ENCODE measurements at regions not wholly inside any gene's neighbourhood (a gene's known extent, or its start where the extent isn't known, plus 50 kb on each side); places are given as distances from the start of the nearest gene placed in this dataset.

DNA sequence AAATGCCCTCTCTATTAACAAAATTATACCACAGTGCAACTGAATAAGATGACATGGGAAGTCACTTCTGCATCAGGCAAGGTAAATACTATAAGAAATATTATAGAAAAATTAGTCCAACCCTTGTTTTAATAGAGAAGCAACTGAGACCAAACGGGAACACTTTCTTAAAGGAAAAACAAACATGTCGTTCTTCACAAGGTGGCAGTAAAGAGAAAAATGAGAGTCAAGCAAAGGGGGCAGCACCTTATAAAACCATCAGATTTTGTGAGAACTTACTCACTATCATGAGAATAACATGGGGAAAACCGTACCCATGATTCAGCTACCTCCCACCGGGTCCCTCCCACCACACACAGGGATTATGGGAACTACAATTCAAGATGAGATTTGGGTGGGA lies 481.7 kb upstream of the CRIM1 start:
- Histone ChIP-seq H3K27me3 (replicated peaks) (no peaks in the 10 kb centered on the region), H3K36me3 (replicated peaks) (no peaks in the 10 kb centered on the region), H3K4me3 (ENCODE audit: low read depth, low read length) (no peak overlapping the region), H3K27ac (no peak overlapping the region)
- peak; percentile 3 for TF ChIP-seq CTCF (IDR thresholded peaks at IDR 0.05; ENCODE audit: low read depth, low read length, missing control alignments)
- in situ Hi-C loops (cut with HindIII; ENCODE audit: low pct_ligation_motif_present, low sequenced_read_pairs) = no loop called here
- no peak for DNase-seq

DNA sequence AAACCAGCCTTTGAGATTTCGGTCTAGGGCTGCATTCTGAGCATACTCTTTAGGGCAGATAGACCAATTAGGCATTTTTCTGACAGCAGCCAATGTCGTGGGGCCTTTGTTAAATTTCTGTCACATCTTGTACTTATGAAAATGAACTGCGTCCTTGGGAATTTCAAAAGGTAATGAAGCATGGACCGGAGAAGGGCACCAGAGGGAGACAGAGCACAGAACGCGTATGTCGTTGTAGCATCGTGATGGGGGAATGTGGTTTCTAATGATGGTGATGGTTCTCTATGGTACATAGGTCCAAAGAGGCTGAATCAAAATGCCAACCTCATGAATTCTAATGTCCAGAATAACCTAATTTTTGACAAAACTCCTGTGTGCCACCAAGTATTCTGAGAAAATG lies 483.9 kb upstream of the CRIM1 start:
- no peak for TF ChIP-seq CTCF (IDR thresholded peaks at IDR 0.05; ENCODE audit: low read depth, low read length, missing control alignments)
- H3K36me3 ChIP-seq (replicated peaks) = no peaks in the 10 kb centered on the region
- DNase-seq = no peak
- H3K27me3 ChIP-seq (replicated peaks) = no peaks in the 10 kb centered on the region
- no peak overlapping the region for H3K27ac ChIP-seq
- no peak overlapping the region for H3K4me3 ChIP-seq (ENCODE audit: low read depth, low read length)
- in situ Hi-C loops (cut with HindIII; ENCODE audit: low pct_ligation_motif_present, low sequenced_read_pairs) = no loop called here

DNA sequence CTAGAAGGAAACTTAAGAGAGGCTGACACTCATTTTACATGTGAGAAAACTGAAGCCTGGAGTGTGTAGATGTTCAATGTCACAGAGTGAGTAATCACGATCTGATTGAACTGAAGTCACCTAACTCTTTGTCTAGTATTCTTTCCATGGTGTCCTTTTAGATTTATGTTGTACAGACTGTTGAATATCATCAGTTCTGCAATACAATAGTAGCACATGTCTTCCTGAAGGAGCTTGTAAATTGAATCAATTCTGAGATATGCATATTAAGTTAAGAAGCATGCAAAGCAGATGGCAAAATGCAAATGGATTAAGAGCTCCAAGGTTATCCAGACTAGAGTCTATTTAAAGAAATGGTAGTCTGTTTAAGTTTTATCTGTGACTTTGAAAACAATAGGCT lies 484.9 kb upstream of the CRIM1 start:
- H3K27ac ChIP-seq = no peak overlapping the region
- H3K36me3 ChIP-seq (replicated peaks) = no peaks in the 10 kb centered on the region

GRCh38 chr2:35864141-35864540 lies 491.4 kb upstream of the CRIM1 start:
- no peak overlapping the region for H3K27ac ChIP-seq
- DNase-seq = no peak
- no peak for TF ChIP-seq CTCF (IDR thresholded peaks at IDR 0.05; ENCODE audit: low read depth, low read length, missing control alignments)
- H3K36me3 ChIP-seq (replicated peaks) = no peaks in the 10 kb centered on the region
- H3K4me3 ChIP-seq (ENCODE audit: low read depth, low read length) = no peak overlapping the region
- no peaks in the 10 kb centered on the region for H3K27me3 ChIP-seq (replicated peaks)
- in situ Hi-C loops (cut with HindIII; ENCODE audit: low pct_ligation_motif_present, low sequenced_read_pairs) = no loop called here

More for the DNA sequence above, 484.9 kb upstream of the CRIM1 start:
- Histone ChIP-seq H3K4me3 (ENCODE audit: low read depth, low read length) (no peak overlapping the region), H3K27me3 (replicated peaks) (no peaks in the 10 kb centered on the region)
- TF ChIP-seq CTCF (IDR thresholded peaks at IDR 0.05; ENCODE audit: low read depth, low read length, missing control alignments) = no peak
- in situ Hi-C loops (cut with HindIII; ENCODE audit: low pct_ligation_motif_present, low sequenced_read_pairs) = no loop called here
- no peak for DNase-seq

DNA sequence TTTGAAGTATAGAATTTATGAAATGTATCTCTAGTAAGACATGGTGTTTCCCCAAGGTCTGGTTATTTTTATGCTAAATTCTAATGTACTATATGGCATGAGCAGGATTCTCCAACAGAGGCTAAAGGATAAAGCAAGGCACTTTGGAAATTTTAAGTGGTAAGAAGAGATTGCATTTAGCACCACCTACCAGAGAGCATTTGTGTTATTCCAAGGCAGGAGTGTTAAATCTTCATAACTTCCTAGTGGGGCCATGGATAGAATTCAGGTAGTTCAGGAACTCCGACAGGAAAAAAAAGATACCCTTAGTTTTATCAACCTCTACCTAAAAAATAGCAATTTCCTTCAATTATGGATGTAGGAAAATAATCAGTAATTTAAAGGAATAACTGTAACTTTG lies 497.4 kb upstream of the CRIM1 start:
- H3K27ac ChIP-seq = no peak overlapping the region
- H3K4me3 ChIP-seq (ENCODE audit: low read depth, low read length) = no peak overlapping the region
- no peak for DNase-seq
- H3K27me3 ChIP-seq (replicated peaks) = no peaks in the 10 kb centered on the region
- TF ChIP-seq CTCF (IDR thresholded peaks at IDR 0.05; ENCODE audit: low read depth, low read length, missing control alignments) = no peak
- no peaks in the 10 kb centered on the region for H3K36me3 ChIP-seq (replicated peaks)
- in situ Hi-C loops (cut with HindIII; ENCODE audit: low pct_ligation_motif_present, low sequenced_read_pairs) = no loop called here

DNA sequence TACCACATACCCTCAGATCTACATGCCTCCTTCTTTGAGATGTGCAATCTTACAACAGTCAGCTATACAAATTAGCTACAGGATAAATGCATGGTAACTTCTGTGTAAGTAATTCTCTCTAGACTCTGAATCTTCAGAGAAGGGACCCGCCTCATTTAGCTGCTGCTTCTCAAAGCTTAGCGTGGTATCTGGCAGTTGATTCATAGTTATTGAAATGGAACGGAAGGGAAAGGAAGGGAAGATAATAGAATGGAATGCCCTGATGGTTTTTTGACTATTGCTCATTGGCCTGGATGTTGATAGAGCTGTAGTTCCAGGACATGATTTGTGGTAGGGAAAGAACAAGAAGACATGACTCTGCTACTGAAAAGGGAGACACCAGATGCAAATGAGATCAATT lies 498.1 kb upstream of the CRIM1 start:
- DNase-seq = no peak
- no peak overlapping the region for H3K4me3 ChIP-seq (ENCODE audit: low read depth, low read length)
- no peaks in the 10 kb centered on the region for H3K36me3 ChIP-seq (replicated peaks)
- in situ Hi-C loops (cut with HindIII; ENCODE audit: low pct_ligation_motif_present, low sequenced_read_pairs) = no loop called here
- no peaks in the 10 kb centered on the region for H3K27me3 ChIP-seq (replicated peaks)
- no peak overlapping the region for H3K27ac ChIP-seq
- TF ChIP-seq CTCF (IDR thresholded peaks at IDR 0.05; ENCODE audit: low read depth, low read length, missing control alignments) = no peak

Measured in brain microvascular endothelial cell (primary cell).